ENCODE measurements at regions not wholly inside any gene's neighbourhood (a gene's known extent, or its start where the extent isn't known, plus 50 kb on each side); places are given as distances from the start of the nearest gene placed in this dataset.

DNA sequence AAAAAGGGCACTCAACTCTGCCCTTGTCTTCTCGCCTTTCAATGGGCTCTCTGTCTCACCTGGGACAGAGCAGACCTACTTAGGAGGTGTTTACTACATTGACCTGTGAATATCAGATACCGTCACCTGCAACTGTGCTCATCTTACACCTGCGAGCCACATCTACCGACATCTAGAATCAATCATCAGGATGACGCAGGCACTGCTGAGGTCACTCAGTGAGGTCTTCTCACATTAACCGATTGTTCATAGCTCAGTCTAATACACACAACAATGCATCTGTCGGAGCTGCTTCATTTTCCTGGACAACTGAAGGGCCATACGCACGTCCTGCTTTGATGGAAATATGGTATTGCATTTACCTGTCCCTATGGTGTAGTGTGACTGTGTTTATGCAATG, 211.9 kb downstream of the FGF9 start:
- ATAC-seq (ENCODE audit: low read depth) (no peak), DNase-seq (no peak)
- Histone ChIP-seq H3K4me1 (ENCODE audit: control insufficient read depth in 2 of 2, insufficient read depth in 2 of 2, low read length in 2 of 2) (no peaks in the 10 kb centered on the region), H3K27ac (ENCODE audit: low read length in 2 of 2) (no peak overlapping the region), H3K4me2 (replicated peaks; ENCODE audit: low read depth, low read length, poor library complexity, severe bottlenecking) (no peak overlapping the region), H3K36me3 (replicated peaks in 1 of 2; ENCODE audit: control extremely low read depth in 1 of 2, control insufficient read depth in 1 of 2, extremely low read depth in 1 of 2, insufficient read depth in 2 of 2, low read length in 1 of 2) (no peaks in the 10 kb centered on the region), H3K27me3 (replicated peaks in 1 of 4; ENCODE audit: control extremely low read depth in 1 of 4, control insufficient read depth in 3 of 4, insufficient read depth in 4 of 4, low read length in 3 of 4) (peaks cover 0 to 5% (median 0%) of the 10 kb centered on the region in 4 experiments), H3K4me3 (ENCODE audit: control extremely low read depth in 1 of 5, extremely low read depth in 1 of 5, insufficient read depth in 1 of 5, low read depth in 2 of 5, low read length in 4 of 5) (no peak overlapping the region), H3K79me2 (ENCODE audit: control insufficient read depth, insufficient read depth, low read length) (no peaks in the 10 kb centered on the region), H2AFZ (ENCODE audit: insufficient read depth, low read depth, low read length, poor library complexity, severe bottlenecking) (no peak overlapping the region), H3K9ac (ENCODE audit: low read length) (no peak overlapping the region), H3K9me3 (ENCODE audit: control extremely low read depth in 1 of 3, control insufficient read depth in 2 of 3, insufficient read depth in 1 of 3, low read length in 2 of 3) (peaks cover 0 to 4% (median 0%) of the 10 kb centered on the region in 3 donors), H4K20me1 (ENCODE audit: control insufficient read depth, insufficient read depth, low read length, poor library complexity, severe bottlenecking) (no peaks in the 10 kb centered on the region)
- TF ChIP-seq, protein P1, sequence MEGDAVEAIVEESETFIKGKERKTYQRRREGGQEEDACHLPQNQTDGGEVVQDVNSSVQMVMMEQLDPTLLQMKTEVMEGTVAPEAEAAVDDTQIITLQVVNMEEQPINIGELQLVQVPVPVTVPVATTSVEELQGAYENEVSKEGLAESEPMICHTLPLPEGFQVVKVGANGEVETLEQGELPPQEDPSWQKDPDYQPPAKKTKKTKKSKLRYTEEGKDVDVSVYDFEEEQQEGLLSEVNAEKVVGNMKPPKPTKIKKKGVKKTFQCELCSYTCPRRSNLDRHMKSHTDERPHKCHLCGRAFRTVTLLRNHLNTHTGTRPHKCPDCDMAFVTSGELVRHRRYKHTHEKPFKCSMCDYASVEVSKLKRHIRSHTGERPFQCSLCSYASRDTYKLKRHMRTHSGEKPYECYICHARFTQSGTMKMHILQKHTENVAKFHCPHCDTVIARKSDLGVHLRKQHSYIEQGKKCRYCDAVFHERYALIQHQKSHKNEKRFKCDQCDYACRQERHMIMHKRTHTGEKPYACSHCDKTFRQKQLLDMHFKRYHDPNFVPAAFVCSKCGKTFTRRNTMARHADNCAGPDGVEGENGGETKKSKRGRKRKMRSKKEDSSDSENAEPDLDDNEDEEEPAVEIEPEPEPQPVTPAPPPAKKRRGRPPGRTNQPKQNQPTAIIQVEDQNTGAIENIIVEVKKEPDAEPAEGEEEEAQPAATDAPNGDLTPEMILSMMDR (IDR thresholded peaks at IDR 0.05) = no peak
- TF ChIP-seq EZH2 (IDR thresholded peaks at IDR 0.05; ENCODE audit: borderline replicate concordance, insufficient read depth, low read depth, low read length, poor library complexity, severe bottlenecking) = no peak
- Mint-ChIP-seq H3K4me3 (no peak overlapping the region), H3K27me3 (no peaks in the 10 kb centered on the region), H3K9me3 (ENCODE audit: insufficient read depth) (no peaks in the 10 kb centered on the region), H3K4me1 (peaks cover 11% of the 10 kb centered on the region), H3K27ac (no peak overlapping the region)
- 94% methylated on average over 6 of the region's 9 CpGs for WGBS (ENCODE audit: insufficient coverage)
- ChIA-PET POLR2A (no interaction called here), CTCF (interaction anchor here (0.6 kb wide), 1 partner anchor 63 kb away, joined by 3 read pairs; no protein-coding TSS in a partner anchor)
- intact Hi-C loops (cut with micrococcal nuclease) = no loop called here

DNA sequence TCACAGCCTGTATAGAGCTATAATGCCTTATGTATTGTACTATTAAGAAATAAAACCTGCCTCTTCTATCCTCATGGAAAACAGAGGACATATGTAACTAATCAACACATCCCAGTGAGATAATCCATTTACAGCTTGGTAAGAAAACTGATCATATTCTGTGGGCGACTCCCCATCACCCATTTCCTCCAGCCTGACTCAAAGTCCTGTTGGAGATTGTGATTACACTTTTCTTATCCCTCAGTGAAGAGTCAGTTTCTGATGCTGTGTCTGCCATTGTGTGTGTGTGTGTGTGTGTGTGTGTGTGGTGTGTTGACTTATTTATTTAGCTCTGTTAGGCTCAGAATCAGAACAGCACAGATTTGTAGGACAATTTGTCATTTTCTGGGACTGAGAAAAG, 212.8 kb downstream of the FGF9 start:
- no peaks in the 10 kb centered on the region for H3K79me2 ChIP-seq (ENCODE audit: control insufficient read depth, insufficient read depth, low read length)
- H3K9me3 Mint-ChIP-seq (ENCODE audit: insufficient read depth) = no peaks in the 10 kb centered on the region
- no peak overlapping the region for H3K4me3 Mint-ChIP-seq
- H4K20me1 ChIP-seq (ENCODE audit: control insufficient read depth, insufficient read depth, low read length, poor library complexity, severe bottlenecking) = no peaks in the 10 kb centered on the region
- TF ChIP-seq, protein P1 (IDR thresholded peaks at IDR 0.05) = no peak
- no peak for TF ChIP-seq EZH2 (IDR thresholded peaks at IDR 0.05; ENCODE audit: borderline replicate concordance, insufficient read depth, low read depth, low read length, poor library complexity, severe bottlenecking)
- ChIA-PET CTCF (no interaction called here), POLR2A (no interaction called here)
- no peak for ATAC-seq (ENCODE audit: low read depth)
- no CpG with 5 or more reads among the region's 1 CpG for WGBS (ENCODE audit: insufficient coverage)
- H3K36me3 ChIP-seq (replicated peaks in 1 of 2; ENCODE audit: control extremely low read depth in 1 of 2, control insufficient read depth in 1 of 2, extremely low read depth in 1 of 2, insufficient read depth in 2 of 2, low read length in 1 of 2) = no peaks in the 10 kb centered on the region
- intact Hi-C loops (cut with micrococcal nuclease) = no loop called here
- no peak overlapping the region for H3K27ac ChIP-seq (ENCODE audit: low read length in 2 of 2)
- no peak for DNase-seq
- peaks cover 11% of the 10 kb centered on the region for H3K4me1 Mint-ChIP-seq
- no peak overlapping the region for H2AFZ ChIP-seq (ENCODE audit: insufficient read depth, low read depth, low read length, poor library complexity, severe bottlenecking)
- H3K9me3 ChIP-seq (ENCODE audit: control extremely low read depth in 1 of 3, control insufficient read depth in 2 of 3, insufficient read depth in 1 of 3, low read length in 2 of 3) = peaks cover 0 to 4% (median 0%) of the 10 kb centered on the region in 3 donors
- no peaks in the 10 kb centered on the region for H3K4me1 ChIP-seq (ENCODE audit: control insufficient read depth in 2 of 2, insufficient read depth in 2 of 2, low read length in 2 of 2)
- H3K27ac Mint-ChIP-seq = no peak overlapping the region
- no peak overlapping the region for H3K9ac ChIP-seq (ENCODE audit: low read length)
- peaks cover 0 to 5% (median 0%) of the 10 kb centered on the region in 4 experiments for H3K27me3 ChIP-seq (replicated peaks in 1 of 4; ENCODE audit: control extremely low read depth in 1 of 4, control insufficient read depth in 3 of 4, insufficient read depth in 4 of 4, low read length in 3 of 4)
- no peak overlapping the region for H3K4me3 ChIP-seq (ENCODE audit: control extremely low read depth in 1 of 5, extremely low read depth in 1 of 5, insufficient read depth in 1 of 5, low read depth in 2 of 5, low read length in 4 of 5)
- no peaks in the 10 kb centered on the region for H3K27me3 Mint-ChIP-seq
- no peak overlapping the region for H3K4me2 ChIP-seq (replicated peaks; ENCODE audit: low read depth, low read length, poor library complexity, severe bottlenecking)

Measured in B cell (primary cell).